IMR-90 (cell line): ENCODE measurements at regions not wholly inside any gene's neighbourhood (a gene's known extent, or its start where the extent isn't known, plus 50 kb on each side); places are given as distances from the start of the nearest gene placed in this dataset.
A peak's percentile ranks its signal among the peaks of the same experiment; 100 is the strongest.

ENCODE experiments used
- ATAC-seq: fragments of 200-7000 bp; cut with Tn5 transposase; 2 replicates; pipeline ENCODE4 v1.9.1; 2020; ENCODE audit warnings: low read depth, mild to moderate bottlenecking, moderate library complexity
- BruUV-seq: library from RNA; stranded (reverse); fragments of 400-500 nt; replicated peaks from 2 replicates; lab custom pipeline; 2021; lab: Mats Ljungman, UMichigan
- CTCF ChIA-PET: fragments of 300-600 bp; formaldehyde crosslinking; extraction: SDS; loops from one replicate; lab custom pipeline; 2021; ENCODE audit warnings: antibody characterized with exemption; lab: Yijun Ruan, JAX
- POLR2A ChIA-PET: fragments of 300-600 bp; sonication (Branson Sonifier 250); formaldehyde crosslinking; loops from one replicate; lab custom pipeline; 2022; ENCODE audit warnings: antibody characterized with exemption; ENCODE audit not compliant: unreplicated experiment; lab: Charles Lee
- DNase-seq: peaks from one replicate; pipeline ENCODE4 v3.0.0; 2013
- H2AFZ ChIP-seq: replicated peaks from 2 replicates; pipeline ENCODE3; 2013; ENCODE audit warnings: low read length, mild to moderate bottlenecking; ENCODE audit not compliant: poor library complexity
- H2AK5ac ChIP-seq: 2 replicates; pipeline ENCODE4 v1.6.1; 2013; ENCODE audit warnings: low read depth, low read length, inconsistent platforms
- H2AK9ac ChIP-seq: replicated peaks from 2 replicates; pipeline ENCODE3; 2013; ENCODE audit warnings: mild to moderate bottlenecking, low read depth, low read length, moderate library complexity; ENCODE audit not compliant: poor library complexity
- H2BK120ac ChIP-seq: 2 replicates; pipeline ENCODE4 v1.6.1; 2013; ENCODE audit warnings: low read depth, low read length, inconsistent platforms
- H2BK15ac ChIP-seq: 3 replicates; pipeline ENCODE4 v1.6.1; 2013; ENCODE audit warnings: low read depth, low read length, inconsistent platforms
- H2BK20ac ChIP-seq: 2 replicates; pipeline ENCODE4 v1.6.1; 2013; ENCODE audit warnings: low read depth, mild to moderate bottlenecking, inconsistent platforms, low read length, moderate library complexity
- H2BK5ac ChIP-seq: 2 replicates; pipeline ENCODE4 v1.6.1; 2013; ENCODE audit warnings: mild to moderate bottlenecking, low read depth, low read length, inconsistent platforms; ENCODE audit not compliant: poor library complexity, severe bottlenecking
- H3K14ac ChIP-seq: replicated peaks from 2 replicates; pipeline ENCODE4 v1.6.1; 2013; ENCODE audit warnings: low read depth, low read length, inconsistent platforms
- H3K18ac ChIP-seq: 2 replicates; pipeline ENCODE4 v1.6.1; 2013; ENCODE audit warnings: low read depth, low read length, control low read depth
- H3K23ac ChIP-seq: 2 replicates; pipeline ENCODE4 v1.6.1; 2013; ENCODE audit warnings: low read depth, low read length, inconsistent platforms
- H3K27ac ChIP-seq: 2 replicates; pipeline ENCODE4 v1.5.1; 2013; ENCODE audit warnings: mild to moderate bottlenecking, control low read depth, low read length; ENCODE audit not compliant: insufficient read depth
- H3K27me3 ChIP-seq: 2 replicates; pipeline ENCODE4 v1.6.1; 2013; ENCODE audit warnings: low read length; ENCODE audit not compliant: control insufficient read depth, insufficient read depth
- H3K36me3 ChIP-seq: 2 replicates; pipeline ENCODE4 v1.6.1; 2013; ENCODE audit warnings: low read length, mixed read lengths; ENCODE audit not compliant: control insufficient read depth, insufficient read depth
- H3K4ac ChIP-seq: 2 replicates; pipeline ENCODE4 v1.6.1; 2013; ENCODE audit warnings: low read depth, low read length, inconsistent platforms
- H3K4me1 ChIP-seq: 2 replicates; pipeline ENCODE4 v1.6.1; 2013; ENCODE audit warnings: low read length, mixed read lengths; ENCODE audit not compliant: control insufficient read depth, insufficient read depth
- H3K4me2 ChIP-seq: 2 replicates; pipeline ENCODE4 v1.6.1; 2013; ENCODE audit warnings: low read depth, mild to moderate bottlenecking, control low read depth, low read length, moderate library complexity
- H3K4me3 ChIP-seq: 2 replicates; pipeline ENCODE4 v1.5.1; 2013; ENCODE audit warnings: low read depth, mild to moderate bottlenecking, control low read depth, low read length, moderate library complexity; ENCODE audit not compliant: insufficient read depth
- H3K56ac ChIP-seq: 2 replicates; pipeline ENCODE4 v1.6.1; 2013; ENCODE audit warnings: low read length, inconsistent platforms; ENCODE audit not compliant: insufficient read depth; ENCODE audit errors: extremely low read depth
- H3K79me1 ChIP-seq, 2 experiments: 2 replicates each; pipeline ENCODE4 v1.6.1; 2013; ENCODE audit warnings: low read length in 2 of 2, inconsistent platforms in 1 of 2, low read depth in 1 of 2
- H3K9ac ChIP-seq: 2 replicates; pipeline ENCODE4 v1.6.1; 2013; ENCODE audit warnings: low read depth, low read length, control low read depth
- H3K9me1 ChIP-seq: 2 replicates; pipeline ENCODE4 v1.6.1; 2013; ENCODE audit warnings: low read length, inconsistent platforms; ENCODE audit not compliant: insufficient read depth
- H3K9me3 ChIP-seq: 2 replicates; pipeline ENCODE4 v1.6.1; 2013; ENCODE audit warnings: low read length; ENCODE audit not compliant: control insufficient read depth, insufficient read depth
- H4K20me1 ChIP-seq: 2 replicates; pipeline ENCODE4 v1.6.1; 2013; ENCODE audit warnings: low read length, inconsistent platforms; ENCODE audit not compliant: insufficient read depth
- H4K5ac ChIP-seq: 2 replicates; pipeline ENCODE4 v1.6.1; 2013; ENCODE audit warnings: mild to moderate bottlenecking, low read depth, low read length, control low read depth
- H4K8ac ChIP-seq, 2 experiments: 2 replicates each; pipeline ENCODE4 v1.6.1; 2013; ENCODE audit warnings: low read depth in 2 of 2, low read length in 2 of 2, control low read depth in 1 of 2, inconsistent platforms in 1 of 2
- H4K91ac ChIP-seq: 2 replicates; pipeline ENCODE4 v1.6.1; 2013; ENCODE audit warnings: low read depth, low read length, inconsistent platforms; ENCODE audit not compliant: insufficient read depth
- BHLHE40 ChIP-seq: fragments of 150-350 bp; IDR thresholded peaks from 2 replicates; pipeline ENCODE4 v1.6.1; 2016; ENCODE audit warnings: mild to moderate bottlenecking, low read depth, low read length
- CEBPB ChIP-seq: IDR thresholded peaks from 2 replicates; pipeline ENCODE4 v1.6.1; 2012; ENCODE audit warnings: low read depth, low read length, improper control_type of control experiment
- CHD1 ChIP-seq: IDR thresholded peaks from 2 replicates; pipeline ENCODE4 v1.6.1; 2012; ENCODE audit warnings: low read depth, low read length, improper control_type of control experiment
- FOS ChIP-seq: fragments of 150-350 bp; IDR thresholded peaks from 2 replicates; pipeline ENCODE4 v1.6.1; 2016; ENCODE audit warnings: low read depth, low read length
- MAFK ChIP-seq: IDR thresholded peaks from 2 replicates; pipeline ENCODE4 v1.6.1; 2012; ENCODE audit warnings: low read depth, low read length, improper control_type of control experiment
- MXI1 ChIP-seq: IDR thresholded peaks from 2 replicates; pipeline ENCODE4 v1.6.1; 2012; ENCODE audit warnings: low read depth, mild to moderate bottlenecking, low read length, moderate library complexity, borderline replicate concordance
- NFE2L2 ChIP-seq: fragments of 150-350 bp; IDR thresholded peaks from 2 replicates; pipeline ENCODE4 v1.6.1; 2016; ENCODE audit warnings: low read depth, mild to moderate bottlenecking, low read length
- POLR2A ChIP-seq: IDR thresholded peaks from 2 replicates; pipeline ENCODE4 v1.6.1; 2012; ENCODE audit warnings: mild to moderate bottlenecking, low read depth, low read length
- RAD21 ChIP-seq: IDR thresholded peaks from 2 replicates; pipeline ENCODE4 v1.6.1; 2012; ENCODE audit warnings: low read length, improper control_type of control experiment
- RCOR1 ChIP-seq: IDR thresholded peaks from 2 replicates; pipeline ENCODE4 v1.6.1; 2012; ENCODE audit warnings: mild to moderate bottlenecking, low read length, improper control_type of control experiment; ENCODE audit not compliant: insufficient replicate concordance
- RFX5 ChIP-seq: IDR thresholded peaks from 2 replicates; pipeline ENCODE4 v1.8.0; 2012; ENCODE audit warnings: low read depth, mild to moderate bottlenecking, low read length, moderate library complexity
- SMC3 ChIP-seq: fragments of 150-350 bp; IDR thresholded peaks from 2 replicates; pipeline ENCODE4 v1.6.1; 2016; ENCODE audit warnings: low read depth, mild to moderate bottlenecking, antibody characterized with exemption, low read length, moderate library complexity
- USF2 ChIP-seq: fragments of 150-350 bp; IDR thresholded peaks from 2 replicates; pipeline ENCODE4 v1.6.1; 2017; ENCODE audit warnings: mild to moderate bottlenecking, antibody characterized with exemption, low read length, low read depth
- WGBS, 2 experiments: methylation state at CpG; one replicate each; pipeline versions ENCODE4 v1.1.5 to v1.1.7; 2013; ENCODE audit warnings: missing lambda C conversion rate in 2 of 2; ENCODE audit not compliant: insufficient read length in 1 of 2; ENCODE audit errors: extremely low coverage in 2 of 2; 5-methylcytosine and 5-hydroxymethylcytosine counted together
- dilution Hi-C: fragments of 300-500 bp; cut with HindIII; formaldehyde crosslinking; loops from one replicate; pipeline ENCODE4 v1.14.3; 2018; ENCODE audit warnings: low sequenced_read_pairs; ENCODE audit not compliant: unreplicated experiment
- in situ Hi-C: fragments of 300-500 bp; cut with MboI; formaldehyde crosslinking; loops from 3 replicates; pipeline ENCODE4 v1.14.3; 2019; ENCODE audit warnings: low sequenced_read_pairs, inconsistent platforms, mixed read lengths
- intact Hi-C: fragments of 100-400 bp; cut with micrococcal nuclease; formaldehyde crosslinking; loops from 2 replicates; pipeline ENCODE4 v1.10.0; 2022
- TF ChIP-seq, protein P1 (sequence below): conservative IDR thresholded peaks from 2 replicates; pipeline ENCODE4 v1.5.1; 2012; ENCODE audit warnings: mild to moderate bottlenecking, low read depth, low read length, improper control_type of control experiment
- TF ChIP-seq, protein P2 (sequence below): fragments of 150-350 bp; IDR thresholded peaks from 2 replicates; pipeline ENCODE4 v1.6.1; 2016; ENCODE audit warnings: low read depth, mild to moderate bottlenecking, low read length, moderate library complexity, borderline replicate concordance

- no peak overlapping the region for H3K4me2 ChIP-seq
- BruUV-seq = no TSS peak
- no peak overlapping the region for H3K4ac ChIP-seq
- intact Hi-C loops (no loop called here), dilution Hi-C loops (no loop called here), in situ Hi-C loops (no loop called here)
- H3K9me1 ChIP-seq = no peaks in the 10 kb centered on the region
- no peaks in the 10 kb centered on the region for H3K4me1 ChIP-seq
- no peak overlapping the region for H3K9ac ChIP-seq
- ChIA-PET CTCF (interaction anchor here (1.0 to 1.1 kb wide), 2 partner anchors 9 to 36 kb away, joined by 3 to 4 read pairs; no protein-coding TSS in a partner anchor), POLR2A (interaction anchor here (0.6 kb wide), 1 partner anchor 35 kb away, joined by 6 read pairs; no protein-coding TSS in a partner anchor)
- no peaks in the 10 kb centered on the region for H3K79me1 ChIP-seq
- no peak overlapping the region for H4K8ac ChIP-seq
- no peak overlapping the region for H3K27ac ChIP-seq
- no peak overlapping the region for H3K56ac ChIP-seq
- H3K36me3 ChIP-seq = no peaks in the 10 kb centered on the region
- no peak overlapping the region for H2BK20ac ChIP-seq
- H4K91ac ChIP-seq = no peak overlapping the region
- H2AK5ac ChIP-seq = no peak overlapping the region
- no peak overlapping the region for H2AFZ ChIP-seq
- H3K4me3 ChIP-seq = no peak overlapping the region
- no peak overlapping the region for H4K5ac ChIP-seq
- H3K27me3 ChIP-seq = peaks cover 15% of the 10 kb centered on the region
- no peaks in the 10 kb centered on the region for H4K20me1 ChIP-seq
- H2BK120ac ChIP-seq = no peak overlapping the region
- ATAC-seq (peak; percentile 40), DNase-seq (peak; percentile 5)
- WGBS, 2 experiments = no CpG with 5 or more reads among the region's 1 CpG
- no peak overlapping the region for H2AK9ac ChIP-seq
- no peaks in the 10 kb centered on the region for H3K9me3 ChIP-seq
- H3K23ac ChIP-seq = no peak overlapping the region
- H3K18ac ChIP-seq = no peak overlapping the region
- no peak for TF ChIP-seq NFE2L2
- TF ChIP-seq CHD1 = no peak
- no peak for TF ChIP-seq MXI1
- no peak for TF ChIP-seq RFX5
- TF ChIP-seq RAD21 = no peak
- no peak for TF ChIP-seq FOS
- TF ChIP-seq, protein P1, sequence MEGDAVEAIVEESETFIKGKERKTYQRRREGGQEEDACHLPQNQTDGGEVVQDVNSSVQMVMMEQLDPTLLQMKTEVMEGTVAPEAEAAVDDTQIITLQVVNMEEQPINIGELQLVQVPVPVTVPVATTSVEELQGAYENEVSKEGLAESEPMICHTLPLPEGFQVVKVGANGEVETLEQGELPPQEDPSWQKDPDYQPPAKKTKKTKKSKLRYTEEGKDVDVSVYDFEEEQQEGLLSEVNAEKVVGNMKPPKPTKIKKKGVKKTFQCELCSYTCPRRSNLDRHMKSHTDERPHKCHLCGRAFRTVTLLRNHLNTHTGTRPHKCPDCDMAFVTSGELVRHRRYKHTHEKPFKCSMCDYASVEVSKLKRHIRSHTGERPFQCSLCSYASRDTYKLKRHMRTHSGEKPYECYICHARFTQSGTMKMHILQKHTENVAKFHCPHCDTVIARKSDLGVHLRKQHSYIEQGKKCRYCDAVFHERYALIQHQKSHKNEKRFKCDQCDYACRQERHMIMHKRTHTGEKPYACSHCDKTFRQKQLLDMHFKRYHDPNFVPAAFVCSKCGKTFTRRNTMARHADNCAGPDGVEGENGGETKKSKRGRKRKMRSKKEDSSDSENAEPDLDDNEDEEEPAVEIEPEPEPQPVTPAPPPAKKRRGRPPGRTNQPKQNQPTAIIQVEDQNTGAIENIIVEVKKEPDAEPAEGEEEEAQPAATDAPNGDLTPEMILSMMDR = no peak
- no peak for TF ChIP-seq RCOR1
- no peak for TF ChIP-seq USF2
- TF ChIP-seq, protein P2, sequence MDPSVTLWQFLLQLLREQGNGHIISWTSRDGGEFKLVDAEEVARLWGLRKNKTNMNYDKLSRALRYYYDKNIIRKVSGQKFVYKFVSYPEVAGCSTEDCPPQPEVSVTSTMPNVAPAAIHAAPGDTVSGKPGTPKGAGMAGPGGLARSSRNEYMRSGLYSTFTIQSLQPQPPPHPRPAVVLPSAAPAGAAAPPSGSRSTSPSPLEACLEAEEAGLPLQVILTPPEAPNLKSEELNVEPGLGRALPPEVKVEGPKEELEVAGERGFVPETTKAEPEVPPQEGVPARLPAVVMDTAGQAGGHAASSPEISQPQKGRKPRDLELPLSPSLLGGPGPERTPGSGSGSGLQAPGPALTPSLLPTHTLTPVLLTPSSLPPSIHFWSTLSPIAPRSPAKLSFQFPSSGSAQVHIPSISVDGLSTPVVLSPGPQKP = no peak
- no peak for TF ChIP-seq CEBPB
- TF ChIP-seq POLR2A = no peak
- TF ChIP-seq BHLHE40 = no peak
- no peak for TF ChIP-seq SMC3
- TF ChIP-seq MAFK = no peak
- H2BK5ac ChIP-seq = no peak overlapping the region
- no peak overlapping the region for H2BK15ac ChIP-seq
- no peak overlapping the region for H3K14ac ChIP-seq
Measured at GRCh38 chr20:11978496-11978895, 60.8 kb downstream of the BTBD3 start.
